ENCODE measurements at regions not wholly inside any gene's neighbourhood (a gene's known extent, or its start where the extent isn't known, plus 50 kb on each side); places are given as distances from the start of the nearest gene placed in this dataset.

DNA sequence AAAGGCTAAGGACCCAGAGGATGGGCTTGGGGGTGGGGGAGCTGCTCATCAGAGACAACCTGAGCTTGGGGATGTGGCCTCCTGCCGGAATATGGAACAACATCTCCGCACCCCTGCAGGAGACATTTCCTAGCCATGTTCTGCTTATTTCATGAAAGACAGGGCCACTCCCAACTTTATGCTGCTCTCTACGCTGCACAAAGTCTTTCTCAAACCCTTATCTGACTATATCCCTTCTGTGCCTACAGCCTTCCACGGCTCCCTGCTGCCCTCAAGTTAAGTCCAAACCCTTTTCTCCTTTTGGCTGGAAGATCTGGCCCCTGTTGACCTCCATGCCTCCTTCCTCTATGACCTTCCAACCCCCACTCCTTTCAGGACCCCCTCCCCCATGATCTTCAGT is 562.0 kb downstream of the MN1 start:
- Histone ChIP-seq H3K36me3 (no peaks in the 10 kb centered on the region), H3K4me3 (no peak overlapping the region), H3K9me3 (no peaks in the 10 kb centered on the region), H3K27me3 (no peaks in the 10 kb centered on the region), H3K4me1 (peaks cover 17% of the 10 kb centered on the region), H3K27ac (no peak overlapping the region)
- TF ChIP-seq POLR2AphosphoS5 (IDR thresholded peaks at IDR 0.05; ENCODE audit: insufficient read depth in 1 of 2, low read depth in 1 of 2), result no peak
- TF ChIP-seq POLR2A (IDR thresholded peaks at IDR 0.05), result no peak
- no peak for TF ChIP-seq CTCF (IDR thresholded peaks at IDR 0.05)
- intact Hi-C loops (cut with DNase I), result no loop called here
- DNase-seq (ENCODE audit: extremely low spot score in 2 of 2), result no peak

GRCh38 chr22:27240298-27241075 is 561.1 kb downstream of the MN1 start:
- Histone ChIP-seq H3K27me3 (no peaks in the 10 kb centered on the region), H3K4me3 (no peak overlapping the region), H3K9me3 (no peaks in the 10 kb centered on the region), H3K4me1 (peaks cover 17% of the 10 kb centered on the region), H3K36me3 (no peaks in the 10 kb centered on the region), H3K27ac (no peak overlapping the region)
- intact Hi-C loops (cut with DNase I), result no loop called here
- DNase-seq (ENCODE audit: extremely low spot score in 2 of 2), result no peak
- TF ChIP-seq POLR2A (IDR thresholded peaks at IDR 0.05) (no peak), CTCF (IDR thresholded peaks at IDR 0.05) (no peak), POLR2AphosphoS5 (IDR thresholded peaks at IDR 0.05; ENCODE audit: insufficient read depth in 1 of 2, low read depth in 1 of 2) (no peak)

GRCh38 chr22:27241430-27242321 is 559.9 kb downstream of the MN1 start:
- H3K36me3 ChIP-seq, result no peaks in the 10 kb centered on the region
- DNase-seq (ENCODE audit: extremely low spot score in 2 of 2), result no peak
- intact Hi-C loops (cut with DNase I), result no loop called here

GRCh38 chr22:27242474-27242873 is 559.1 kb downstream of the MN1 start:
- H3K4me3 ChIP-seq, result no peak overlapping the region
- H3K4me1 ChIP-seq, result peaks cover 24% of the 10 kb centered on the region
- intact Hi-C loops (cut with DNase I), result no loop called here
- TF ChIP-seq POLR2A (IDR thresholded peaks at IDR 0.05) (no peak), POLR2AphosphoS5 (IDR thresholded peaks at IDR 0.05; ENCODE audit: insufficient read depth in 1 of 2, low read depth in 1 of 2) (no peak), CTCF (IDR thresholded peaks at IDR 0.05) (no peak)
- H3K9me3 ChIP-seq, result no peaks in the 10 kb centered on the region
- H3K27me3 ChIP-seq, result no peaks in the 10 kb centered on the region
- DNase-seq (ENCODE audit: extremely low spot score in 2 of 2), result no peak
- H3K36me3 ChIP-seq, result no peaks in the 10 kb centered on the region
- H3K27ac ChIP-seq, result no peak overlapping the region

More at GRCh38 chr22:27241430-27242321, 559.9 kb downstream of the MN1 start:
- Histone ChIP-seq H3K9me3 (no peaks in the 10 kb centered on the region), H3K4me1 (peaks cover 17% of the 10 kb centered on the region), H3K27me3 (no peaks in the 10 kb centered on the region), H3K27ac (no peak overlapping the region), H3K4me3 (no peak overlapping the region)
- TF ChIP-seq POLR2A (IDR thresholded peaks at IDR 0.05) (no peak), CTCF (IDR thresholded peaks at IDR 0.05) (no peak), POLR2AphosphoS5 (IDR thresholded peaks at IDR 0.05; ENCODE audit: insufficient read depth in 1 of 2, low read depth in 1 of 2) (no peak)

Data from vagina (tissue), 2 donors.